T-helper 1 cell (primary cell): ENCODE measurements at regions not wholly inside any gene's neighbourhood (a gene's known extent, or its start where the extent isn't known, plus 50 kb on each side); places are given as distances from the start of the nearest gene placed in this dataset.

ENCODE experiments used
- DNase-seq, 5 donors: peaks; one replicate each; pipeline ENCODE4 v3.0.0-alpha.2; 2012 to 2020

DNA sequence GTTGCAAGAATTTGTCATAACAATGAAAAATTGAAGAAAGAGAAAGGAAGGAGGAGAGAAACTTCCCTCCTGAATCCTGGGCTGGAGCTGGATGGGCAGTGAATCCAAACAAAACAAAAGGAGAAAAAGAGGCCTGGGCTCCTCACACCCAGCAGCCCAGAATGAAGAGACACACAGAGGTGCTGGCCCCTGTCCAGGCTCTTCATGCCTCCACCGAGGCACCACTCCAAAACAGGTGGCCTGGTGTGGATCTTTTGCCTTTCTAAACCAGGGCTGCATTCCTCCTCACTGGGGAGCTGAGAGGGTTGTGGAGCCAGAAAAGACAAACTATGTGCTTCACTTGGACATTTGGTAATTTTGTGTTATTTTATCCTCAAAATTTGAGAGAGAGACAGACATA, 76.0 kb downstream of the FAM124B start:
- no peak for DNase-seq

GRCh38 chr2:224324604-224325003, 77.3 kb downstream of the FAM124B start:
- no peak for DNase-seq

- no peak for DNase-seq
Observed at GRCh38 chr2:224320660-224321059, 81.2 kb downstream of the FAM124B start.

GRCh38 chr2:224319750-224320149, 82.2 kb downstream of the FAM124B start:
- no peak for DNase-seq

GRCh38 chr2:224312741-224313140, 89.2 kb downstream of the FAM124B start:
- no peak for DNase-seq

DNA sequence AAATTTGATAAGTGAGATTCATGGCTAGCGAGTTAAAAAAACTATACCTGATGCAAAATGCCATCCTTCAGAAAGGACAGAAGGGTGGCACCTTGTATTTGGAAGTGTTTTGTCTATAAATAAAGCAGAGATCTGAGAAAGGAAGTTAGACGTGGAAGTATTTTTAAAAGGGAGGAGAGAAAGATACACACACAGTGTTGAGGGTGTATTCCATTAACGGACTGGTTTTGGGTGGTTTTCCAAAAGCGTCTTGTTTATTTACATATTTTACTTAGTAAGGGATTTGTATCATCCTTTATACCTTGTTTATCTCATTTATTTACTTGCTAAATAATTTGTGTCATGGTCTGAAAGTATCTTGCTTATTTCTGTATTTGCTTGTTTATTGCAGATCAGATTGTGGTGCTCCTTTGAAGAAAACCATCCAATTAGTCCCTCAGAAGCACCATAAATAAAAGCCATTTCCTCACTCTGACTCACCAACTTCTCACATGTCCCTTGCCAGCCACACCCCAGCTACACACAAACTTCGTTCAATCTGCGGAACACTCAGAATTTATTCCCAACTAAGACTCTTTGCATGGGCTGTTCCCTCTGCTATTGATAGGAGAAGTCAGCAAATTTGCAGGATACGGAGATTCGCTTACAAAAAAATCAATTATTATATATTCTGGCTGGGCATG, 90.8 kb downstream of the FAM124B start:
- no peak for DNase-seq

DNA sequence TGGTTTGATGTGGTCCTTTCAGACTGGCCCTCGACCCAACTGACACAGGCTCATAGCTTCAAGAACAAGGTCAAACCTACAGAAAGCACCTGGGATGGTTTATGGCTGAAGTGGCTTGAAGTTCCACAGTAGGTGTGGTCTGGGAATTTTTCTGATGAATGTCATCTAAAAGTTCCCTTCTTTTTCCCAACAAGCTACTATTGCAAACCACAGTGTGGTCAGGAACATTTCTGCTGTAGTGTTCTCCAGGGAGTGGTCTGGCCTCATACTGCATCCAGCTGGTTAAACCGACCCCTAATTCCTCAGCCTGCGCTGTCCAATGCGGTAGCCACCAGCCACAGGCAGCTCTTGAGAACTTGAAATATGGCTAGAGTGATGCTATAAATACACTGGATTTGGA, 92.7 kb downstream of the FAM124B start:
- no peak for DNase-seq

GRCh38 chr2:224308272-224308911, 93.5 kb downstream of the FAM124B start:
- no peak for DNase-seq

DNA sequence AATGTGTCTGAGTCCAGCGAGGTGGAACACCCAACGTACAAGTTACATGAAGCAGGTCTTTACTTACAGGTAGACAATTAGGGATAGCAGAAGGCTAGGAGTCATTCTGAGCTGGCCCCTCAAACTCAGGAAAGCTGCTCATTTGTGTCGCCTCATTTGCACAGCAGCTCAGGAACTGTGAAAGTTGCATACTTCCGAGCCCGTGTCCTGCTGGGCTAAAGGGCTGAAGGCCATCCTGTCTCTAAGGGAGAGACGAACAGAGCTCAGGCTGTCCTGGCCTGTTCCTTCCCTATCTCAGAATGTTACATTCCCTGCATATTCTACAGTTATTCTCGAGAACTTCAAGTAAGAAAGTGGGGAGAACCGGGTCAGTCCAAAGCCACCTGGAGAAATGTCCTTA, 99.0 kb downstream of the FAM124B start:
- no peak for DNase-seq

DNA sequence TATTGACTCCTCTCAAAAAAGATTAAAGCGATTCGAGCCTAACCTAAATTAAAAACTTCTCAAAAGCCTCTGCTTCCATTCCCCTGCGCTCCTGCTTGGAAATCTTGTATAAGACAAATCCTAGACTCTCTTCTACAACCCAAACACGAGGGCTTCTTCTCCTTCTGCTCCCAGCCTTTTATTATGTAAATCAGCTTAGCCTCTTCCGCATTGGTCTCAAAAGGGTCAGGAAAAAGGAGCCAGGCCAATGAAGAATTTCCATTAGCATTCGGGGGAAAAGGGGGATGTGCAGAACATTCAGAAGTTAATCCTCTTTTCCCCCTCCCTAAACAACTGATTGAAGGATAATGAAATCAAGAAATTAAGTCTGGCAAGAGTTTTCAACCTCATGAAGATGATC, 107.9 kb downstream of the FAM124B start:
- DNase-seq, result no peak

DNA sequence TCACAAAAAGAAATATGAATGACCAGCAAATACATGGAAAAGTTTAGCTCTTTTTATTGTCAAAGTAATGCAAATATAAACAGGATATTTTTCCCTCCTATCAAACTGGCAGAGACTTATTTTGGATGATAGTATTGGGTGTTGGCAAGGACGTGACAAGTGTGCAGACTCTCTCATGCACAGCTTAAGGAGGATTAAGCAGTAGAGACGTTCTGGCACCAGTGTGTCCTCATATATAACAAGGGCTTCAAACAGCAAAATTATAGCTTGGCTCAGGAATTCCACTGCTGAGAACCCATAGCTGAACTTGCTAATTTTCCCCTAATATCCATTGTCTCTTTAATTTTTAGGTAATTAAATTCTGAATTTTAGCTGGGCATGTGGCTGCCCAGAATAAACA, 114.4 kb downstream of the FAM124B start:
- no peak for DNase-seq

DNA sequence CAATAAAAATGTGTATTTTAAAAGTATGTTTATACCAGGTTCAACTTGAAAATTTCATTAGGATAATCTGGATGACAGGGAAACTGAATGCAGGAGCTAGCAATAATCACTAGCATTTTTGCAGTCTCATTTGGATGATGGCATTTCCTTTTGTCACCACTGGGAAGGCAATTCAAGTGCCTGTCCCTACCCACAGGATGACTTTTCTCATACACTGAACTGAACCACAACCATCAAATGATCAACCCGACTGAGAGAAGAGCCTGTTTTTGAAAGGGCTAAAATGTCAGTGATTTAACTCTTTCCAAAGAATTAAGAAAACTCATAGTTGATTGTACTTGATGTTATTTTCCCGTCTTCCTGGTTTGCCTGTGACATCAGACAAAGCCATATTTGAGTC, 115.0 kb downstream of the FAM124B start:
- no peak for DNase-seq

GRCh38 chr2:224284134-224284946, 117.6 kb downstream of the FAM124B start:
- DNase-seq, result peak in 2 of 5 donors; percentile 8 to 26

- no peak for DNase-seq
Observed at GRCh38 chr2:224283466-224283965, 118.4 kb downstream of the FAM124B start.

- no peak for DNase-seq
Observed at GRCh38 chr2:224281374-224281773, 120.5 kb downstream of the FAM124B start.

- no peak for DNase-seq
Observed at GRCh38 chr2:224278531-224278930, 123.4 kb downstream of the FAM124B start.

DNA sequence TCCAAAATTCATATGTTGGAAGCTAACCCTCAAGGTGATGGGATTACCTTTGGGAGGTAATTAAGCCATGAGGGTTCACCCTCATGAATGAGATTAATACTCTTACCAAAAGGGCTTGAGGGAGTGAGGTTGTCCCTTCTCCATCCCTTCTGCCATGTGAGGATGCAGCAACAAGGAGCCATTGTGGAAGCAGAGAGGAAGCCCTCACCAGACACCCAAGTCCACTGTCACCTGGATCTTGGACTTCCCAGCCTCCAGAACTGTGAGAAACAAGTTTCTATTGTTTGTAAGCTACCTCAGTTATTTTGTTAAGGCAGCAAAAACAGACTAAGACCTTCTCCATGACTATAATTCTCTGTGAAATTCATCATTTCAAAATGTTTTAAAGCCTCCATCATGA, 125.7 kb downstream of the FAM124B start:
- DNase-seq, result no peak

DNA sequence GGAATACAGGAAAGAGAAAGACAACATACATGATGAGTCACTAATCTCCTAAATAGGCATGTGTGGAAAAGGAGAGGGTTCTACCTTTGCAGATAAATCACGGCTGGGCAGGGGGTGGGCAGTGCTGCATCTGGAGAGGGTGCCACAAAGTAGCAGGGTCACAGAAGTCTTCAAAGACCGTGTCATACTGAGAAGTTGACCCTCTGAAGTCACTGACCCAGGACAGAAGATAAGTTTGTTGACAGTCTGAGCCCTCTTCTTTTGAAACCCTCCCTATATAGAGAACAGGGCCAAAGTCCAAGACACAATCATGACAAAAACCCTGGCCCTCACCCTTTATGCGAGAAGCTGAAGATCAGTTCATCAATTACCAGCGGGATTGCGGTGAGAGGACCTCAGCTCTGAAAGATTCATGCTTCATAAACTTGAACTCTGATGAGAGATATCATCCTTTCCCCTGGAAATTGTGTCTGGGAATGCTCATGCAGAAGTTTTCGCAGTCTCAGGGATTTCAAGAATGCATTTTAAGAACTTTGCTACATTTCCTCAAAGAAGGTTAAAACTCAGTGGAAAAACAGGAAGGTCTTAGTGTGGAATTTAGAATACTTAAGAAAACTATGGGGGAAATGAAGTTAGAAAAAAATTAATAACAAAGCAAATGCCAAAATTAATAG, 129.5 kb downstream of the FAM124B start:
- no peak for DNase-seq

DNA sequence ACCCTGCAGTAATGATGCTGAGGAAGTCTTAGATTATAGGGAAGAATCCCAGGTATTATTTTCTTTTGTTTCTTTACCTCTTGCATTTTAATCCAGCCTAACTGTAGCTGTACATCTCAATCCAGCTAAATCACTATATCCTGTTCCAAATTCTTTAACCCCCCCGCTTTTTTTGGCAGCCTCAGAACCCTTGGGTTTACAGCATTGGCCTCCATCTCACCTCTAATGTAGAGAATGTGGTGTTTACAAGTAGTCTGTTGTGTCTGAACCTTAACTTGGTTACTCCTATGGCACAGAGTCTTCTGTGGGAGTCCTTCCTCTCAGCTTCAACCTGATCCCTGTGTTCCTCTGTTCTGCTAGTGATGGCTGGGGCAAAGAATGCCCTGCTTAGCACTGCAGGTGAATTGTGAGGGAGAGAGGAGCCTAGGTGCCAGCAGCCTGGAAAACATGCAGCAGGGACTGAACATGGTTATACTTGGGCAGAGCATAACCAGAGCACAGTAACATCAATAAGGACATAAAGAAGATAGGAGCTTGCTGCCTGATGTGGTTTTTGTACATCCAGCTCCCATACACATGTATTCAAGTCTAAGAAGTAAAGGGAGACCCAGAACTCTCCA, 130.2 kb downstream of the FAM124B start:
- no peak for DNase-seq

DNA sequence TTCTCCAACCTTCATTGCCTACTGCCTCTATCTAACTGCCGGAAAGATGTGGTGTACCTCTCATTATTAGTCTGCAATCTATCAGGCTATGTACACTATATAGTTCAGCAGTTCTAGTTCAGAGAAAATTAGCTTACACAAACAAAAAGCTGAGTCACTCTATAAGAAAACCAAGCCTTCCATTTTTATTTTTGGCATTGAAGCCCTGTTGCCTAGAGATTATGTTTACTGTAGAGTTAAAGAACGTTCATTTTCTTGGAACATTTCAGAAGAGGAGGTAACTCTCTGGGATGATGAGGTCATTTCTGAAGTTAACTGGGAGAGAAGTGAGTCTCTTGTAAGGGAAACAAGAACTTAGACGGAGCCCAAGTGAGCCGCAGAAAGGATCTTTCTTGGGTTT, 133.5 kb downstream of the FAM124B start:
- no peak for DNase-seq

DNA sequence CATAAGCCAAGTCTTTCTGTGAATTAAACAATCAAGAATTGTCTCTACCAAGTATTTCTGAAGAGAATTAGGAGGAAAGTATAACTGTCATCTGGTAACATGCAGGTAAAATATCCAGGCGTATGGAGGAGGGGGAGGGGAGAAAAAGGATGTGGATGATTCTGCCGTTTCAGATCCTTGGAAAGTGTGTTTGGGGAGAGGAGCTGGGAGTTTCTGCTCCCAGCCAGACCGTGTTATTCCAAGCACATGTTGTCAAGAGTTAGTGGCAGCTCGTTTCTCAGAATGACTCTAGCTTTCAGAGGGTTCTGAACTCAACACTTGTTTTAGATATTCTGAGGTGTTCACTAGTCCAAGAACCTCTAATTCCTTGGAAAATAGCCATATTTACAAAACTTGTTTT, 137.6 kb downstream of the FAM124B start:
- DNase-seq, result no peak

DNA sequence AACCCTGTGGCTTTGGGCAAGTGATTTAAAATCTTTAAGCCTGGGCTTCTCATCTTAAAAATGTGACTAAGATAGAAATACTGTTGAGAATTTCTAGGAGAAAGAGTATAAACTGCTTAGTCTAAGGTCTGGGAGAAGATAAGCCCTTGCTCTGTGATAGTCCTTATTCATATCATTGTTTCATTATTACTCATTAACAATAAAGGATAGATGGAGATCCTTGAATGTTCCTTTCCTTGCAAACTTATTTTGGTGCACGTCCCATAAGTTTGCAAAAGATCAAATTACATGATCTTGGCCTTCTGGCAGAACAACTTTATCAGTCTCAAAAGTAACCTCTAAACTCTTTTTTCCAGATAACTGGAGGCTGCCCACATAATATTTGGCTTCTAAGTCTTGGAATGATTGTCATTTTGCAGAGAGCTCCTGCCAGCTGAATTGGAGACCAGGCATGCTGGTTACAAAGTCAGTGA, 138.3 kb downstream of the FAM124B start:
- no peak for DNase-seq

DNA sequence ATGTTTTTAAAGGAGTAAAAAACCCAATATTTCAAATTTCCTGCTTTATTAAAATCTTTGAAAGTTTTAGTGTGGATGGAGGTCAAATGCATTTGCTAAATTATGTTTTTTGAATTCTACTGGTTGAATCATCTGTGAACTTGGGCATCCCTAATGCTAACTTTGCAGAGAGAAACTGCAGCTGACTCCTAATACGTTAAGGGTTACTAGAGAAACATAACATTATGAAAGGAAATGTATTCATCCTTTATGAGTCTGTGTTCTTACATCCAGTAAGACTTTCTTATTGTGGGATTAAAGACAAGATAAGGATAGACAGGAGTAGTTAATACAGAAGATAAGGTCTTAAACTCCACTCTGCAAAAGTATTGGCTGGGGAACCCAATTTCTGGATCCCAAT, 140.6 kb downstream of the FAM124B start:
- no peak for DNase-seq
